ENCODE measurements at regions not wholly inside any gene's neighbourhood (a gene's known extent, or its start where the extent isn't known, plus 50 kb on each side); places are given as distances from the start of the nearest gene placed in this dataset.
A peak's percentile ranks its signal among the peaks of the same experiment; 100 is the strongest.

- no peaks in the 10 kb centered on the region for H3K36me3 ChIP-seq (ENCODE audit: insufficient read depth, low read length)
- TF ChIP-seq FOXP2 (optimal IDR thresholded peaks at IDR 0.05; ENCODE audit: control extremely low read depth, extremely low read length, insufficient read depth) (no peak), POLR2AphosphoS5 (IDR thresholded peaks at IDR 0.05; ENCODE audit: borderline replicate concordance, low read depth, low read length) (no peak), EZH2 (IDR thresholded peaks at IDR 0.05) (no peak)
- no peaks in the 10 kb centered on the region for H3K9me3 ChIP-seq (ENCODE audit: low read depth, low read length)
- no peak overlapping the region for H3K27ac ChIP-seq
- no peak for DNase-seq (ENCODE audit: low read depth, low spot score)
- no peak overlapping the region for H3K4me3 ChIP-seq
- no peak overlapping the region for H3K9ac ChIP-seq (ENCODE audit: insufficient read length)
Observed at GRCh38 chr1:114289824-114290223, 136.2 kb upstream of the SYT6 start.

DNA sequence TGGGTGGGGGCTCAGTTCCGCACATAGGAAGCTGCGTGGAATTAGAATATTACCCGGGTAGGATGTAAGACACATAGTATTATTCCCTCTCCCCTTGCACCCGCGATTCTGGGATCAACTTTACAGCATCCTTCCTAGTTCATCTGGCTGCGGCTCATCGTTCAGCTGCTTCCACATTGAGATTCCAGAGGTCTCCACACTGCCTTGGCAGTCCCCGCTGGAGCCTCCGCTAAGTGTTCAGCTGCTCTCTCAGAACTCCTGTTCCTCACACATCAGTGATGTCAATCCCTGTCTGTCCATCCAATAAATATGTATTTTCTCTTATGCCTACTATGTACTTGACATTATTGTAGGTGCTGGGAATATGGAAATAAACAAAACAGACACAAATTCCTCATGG lies 135.6 kb upstream of the SYT6 start:
- H3K4me3 ChIP-seq: no peak overlapping the region
- H3K27ac ChIP-seq: no peak overlapping the region
- no peak for TF ChIP-seq FOXP2 (optimal IDR thresholded peaks at IDR 0.05; ENCODE audit: control extremely low read depth, extremely low read length, insufficient read depth)
- H3K9ac ChIP-seq (ENCODE audit: insufficient read length): no peak overlapping the region
- DNase-seq (ENCODE audit: low read depth, low spot score): no peak
- H3K36me3 ChIP-seq (ENCODE audit: insufficient read depth, low read length): no peaks in the 10 kb centered on the region
- H3K9me3 ChIP-seq (ENCODE audit: low read depth, low read length): no peaks in the 10 kb centered on the region

DNA sequence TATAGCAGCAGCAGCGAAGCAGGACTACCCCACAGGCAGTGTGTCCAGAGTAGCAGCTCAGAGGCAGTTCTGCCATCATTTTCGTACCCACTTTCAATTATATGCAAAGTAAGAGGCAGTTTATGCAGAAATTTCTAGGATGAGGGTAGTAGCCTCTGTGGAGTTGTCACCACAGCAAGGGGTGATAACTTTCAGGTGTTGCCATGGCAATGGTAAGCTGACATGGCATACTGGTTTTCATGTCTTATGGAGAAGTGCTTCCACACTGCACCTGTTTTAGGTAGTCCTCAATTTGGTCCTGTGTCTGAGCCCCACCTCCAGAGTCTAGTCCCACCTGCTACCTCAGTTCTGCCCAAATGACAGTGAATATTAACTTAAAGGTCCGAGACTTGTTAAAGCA lies 133.3 kb upstream of the SYT6 start:
- Histone ChIP-seq H3K27ac (no peak overlapping the region), H3K9ac (ENCODE audit: insufficient read length) (no peak overlapping the region), H3K4me3 (no peak overlapping the region), H3K9me3 (ENCODE audit: low read depth, low read length) (no peaks in the 10 kb centered on the region), H3K36me3 (ENCODE audit: insufficient read depth, low read length) (no peaks in the 10 kb centered on the region)
- no peak for DNase-seq (ENCODE audit: low read depth, low spot score)
- TF ChIP-seq POLR2AphosphoS5 (IDR thresholded peaks at IDR 0.05; ENCODE audit: borderline replicate concordance, low read depth, low read length): no peak
- no peak for TF ChIP-seq EZH2 (IDR thresholded peaks at IDR 0.05)
- TF ChIP-seq FOXP2 (optimal IDR thresholded peaks at IDR 0.05; ENCODE audit: control extremely low read depth, extremely low read length, insufficient read depth): no peak

DNA sequence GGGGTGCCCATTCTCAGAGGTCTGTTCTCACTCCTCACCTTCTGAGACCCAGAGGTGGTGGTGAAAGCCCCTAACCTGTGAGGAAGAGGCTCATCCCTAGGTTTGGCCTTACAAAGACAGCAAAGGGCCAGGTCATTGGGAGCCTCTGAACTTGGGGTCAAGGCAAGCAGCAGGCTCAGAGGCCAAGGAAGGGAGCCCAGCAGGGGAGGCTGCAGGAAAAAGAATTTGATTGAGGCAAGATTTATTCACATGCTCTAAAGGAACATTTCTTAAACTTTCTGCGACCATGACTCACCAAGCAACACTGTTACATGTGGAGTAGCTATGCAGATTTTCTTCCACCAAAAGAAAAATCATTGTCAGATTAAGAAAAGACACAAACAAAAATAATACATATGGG lies 132.5 kb upstream of the SYT6 start:
- H3K4me3 ChIP-seq: no peak overlapping the region
- TF ChIP-seq FOXP2 (optimal IDR thresholded peaks at IDR 0.05; ENCODE audit: control extremely low read depth, extremely low read length, insufficient read depth) (no peak), POLR2AphosphoS5 (IDR thresholded peaks at IDR 0.05; ENCODE audit: borderline replicate concordance, low read depth, low read length) (no peak), EZH2 (IDR thresholded peaks at IDR 0.05) (no peak)
- H3K9me3 ChIP-seq (ENCODE audit: low read depth, low read length): no peaks in the 10 kb centered on the region
- no peaks in the 10 kb centered on the region for H3K36me3 ChIP-seq (ENCODE audit: insufficient read depth, low read length)
- no peak overlapping the region for H3K9ac ChIP-seq (ENCODE audit: insufficient read length)
- no peak for DNase-seq (ENCODE audit: low read depth, low spot score)
- 0 out of 2 replicates have a peak overlapping the region, but pooled peaks have one; percentile 11 for H3K27ac ChIP-seq

DNA sequence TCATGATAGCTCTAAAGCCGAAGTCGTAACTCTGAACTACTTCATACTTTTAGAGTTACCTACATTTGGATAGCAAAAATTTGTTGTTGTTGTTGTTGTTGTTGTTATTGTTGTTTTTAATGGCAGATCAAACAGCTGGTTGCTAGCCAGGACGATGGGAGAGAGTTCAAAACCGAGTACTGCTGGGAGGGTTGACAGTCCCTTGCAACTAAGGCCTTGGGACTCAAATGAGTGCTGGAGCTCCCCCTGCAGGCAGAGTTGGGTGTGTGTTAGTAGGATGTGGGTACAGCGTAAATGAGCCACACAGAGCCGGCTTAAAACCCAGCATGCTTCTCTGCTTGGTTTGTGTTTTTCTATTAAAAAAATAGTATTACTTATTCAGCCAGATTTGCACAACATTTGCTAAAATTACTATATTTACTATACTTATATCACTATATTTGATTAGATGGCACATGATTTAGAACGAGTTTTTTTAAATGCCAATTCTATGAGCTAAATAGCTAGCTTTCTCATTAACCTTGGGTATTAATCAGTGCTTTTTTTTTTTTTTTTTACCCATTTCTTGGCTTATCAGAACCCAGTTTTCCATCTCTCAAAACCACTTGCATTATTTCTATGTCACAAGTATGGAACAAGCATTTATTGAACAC lies 129.2 kb upstream of the SYT6 start:
- Histone ChIP-seq H3K27ac (peak overlapping the region; percentile 46; the same call in 1 of the 2 replicates), H3K36me3 (ENCODE audit: insufficient read depth, low read length) (no peaks in the 10 kb centered on the region), H3K9me3 (ENCODE audit: low read depth, low read length) (no peaks in the 10 kb centered on the region), H3K9ac (ENCODE audit: insufficient read length) (peak overlapping the region; percentile 61), H3K4me3 (no peak overlapping the region)
- peak; percentile 92 for DNase-seq (ENCODE audit: low read depth, low spot score)
- peak; percentile 78 for TF ChIP-seq FOXP2 (optimal IDR thresholded peaks at IDR 0.05; ENCODE audit: control extremely low read depth, extremely low read length, insufficient read depth)
- TF ChIP-seq POLR2AphosphoS5 (IDR thresholded peaks at IDR 0.05; ENCODE audit: borderline replicate concordance, low read depth, low read length): no peak
- TF ChIP-seq EZH2 (IDR thresholded peaks at IDR 0.05): no peak

DNA sequence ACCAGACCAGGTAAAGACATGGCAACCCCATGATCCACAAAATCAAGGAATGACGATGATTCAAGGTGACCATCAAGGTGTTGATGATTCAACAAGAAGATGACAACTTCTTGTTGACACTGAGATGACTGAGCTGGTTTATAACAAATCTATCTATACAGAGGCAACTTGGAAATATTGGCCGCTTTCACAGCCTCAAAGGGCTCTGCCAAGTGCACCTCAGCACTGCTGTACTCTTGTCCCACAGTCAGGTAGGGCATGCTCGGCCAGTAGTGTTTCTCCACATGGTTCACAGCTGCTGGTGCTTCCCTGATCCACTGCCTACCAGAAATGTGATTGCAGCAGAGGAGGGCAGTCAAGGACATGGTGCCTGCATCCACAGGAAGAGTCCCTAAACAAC lies 125.2 kb upstream of the SYT6 start:
- no peaks in the 10 kb centered on the region for H3K9me3 ChIP-seq (ENCODE audit: low read depth, low read length)
- no peaks in the 10 kb centered on the region for H3K36me3 ChIP-seq (ENCODE audit: insufficient read depth, low read length)
- TF ChIP-seq FOXP2 (optimal IDR thresholded peaks at IDR 0.05; ENCODE audit: control extremely low read depth, extremely low read length, insufficient read depth) (no peak), POLR2AphosphoS5 (IDR thresholded peaks at IDR 0.05; ENCODE audit: borderline replicate concordance, low read depth, low read length) (no peak), EZH2 (IDR thresholded peaks at IDR 0.05) (no peak)
- H3K27ac ChIP-seq: no peak overlapping the region
- H3K9ac ChIP-seq (ENCODE audit: insufficient read length): no peak overlapping the region
- no peak overlapping the region for H3K4me3 ChIP-seq
- DNase-seq (ENCODE audit: low read depth, low spot score): no peak

DNA sequence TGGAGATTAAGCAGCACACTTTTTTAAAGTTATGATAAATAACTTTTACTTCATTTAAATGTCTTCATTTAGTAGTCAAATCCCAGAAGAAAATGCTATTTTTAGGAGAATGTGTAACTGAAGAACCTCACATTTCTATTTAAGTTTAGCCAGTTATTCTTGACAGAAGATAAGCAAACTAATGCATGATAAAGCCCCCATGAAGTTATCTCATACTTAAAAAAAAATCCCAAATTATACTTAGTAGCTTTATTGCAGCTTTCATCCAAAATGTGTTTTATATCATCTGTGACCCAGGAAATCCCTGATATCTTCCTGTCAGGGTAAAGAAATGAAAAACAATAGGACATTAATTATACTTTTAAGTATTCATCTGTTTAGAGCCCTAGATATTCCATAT lies 124.8 kb upstream of the SYT6 start:
- DNase-seq (ENCODE audit: low read depth, low spot score): no peak
- Histone ChIP-seq H3K4me3 (no peak overlapping the region), H3K9ac (ENCODE audit: insufficient read length) (no peak overlapping the region), H3K27ac (no peak overlapping the region), H3K36me3 (ENCODE audit: insufficient read depth, low read length) (no peaks in the 10 kb centered on the region), H3K9me3 (ENCODE audit: low read depth, low read length) (no peaks in the 10 kb centered on the region)
- TF ChIP-seq POLR2AphosphoS5 (IDR thresholded peaks at IDR 0.05; ENCODE audit: borderline replicate concordance, low read depth, low read length): no peak

- Histone ChIP-seq H3K4me3 (no peak overlapping the region), H3K36me3 (ENCODE audit: insufficient read depth, low read length) (no peaks in the 10 kb centered on the region), H3K27ac (no peak overlapping the region), H3K9ac (ENCODE audit: insufficient read length) (no peak overlapping the region), H3K9me3 (ENCODE audit: low read depth, low read length) (no peaks in the 10 kb centered on the region)
- DNase-seq (ENCODE audit: low read depth, low spot score): no peak
- no peak for TF ChIP-seq POLR2AphosphoS5 (IDR thresholded peaks at IDR 0.05; ENCODE audit: borderline replicate concordance, low read depth, low read length)
- TF ChIP-seq FOXP2 (optimal IDR thresholded peaks at IDR 0.05; ENCODE audit: control extremely low read depth, extremely low read length, insufficient read depth): no peak
- TF ChIP-seq EZH2 (IDR thresholded peaks at IDR 0.05): no peak
Observed at GRCh38 chr1:114274621-114275317, 121.1 kb upstream of the SYT6 start.

DNA sequence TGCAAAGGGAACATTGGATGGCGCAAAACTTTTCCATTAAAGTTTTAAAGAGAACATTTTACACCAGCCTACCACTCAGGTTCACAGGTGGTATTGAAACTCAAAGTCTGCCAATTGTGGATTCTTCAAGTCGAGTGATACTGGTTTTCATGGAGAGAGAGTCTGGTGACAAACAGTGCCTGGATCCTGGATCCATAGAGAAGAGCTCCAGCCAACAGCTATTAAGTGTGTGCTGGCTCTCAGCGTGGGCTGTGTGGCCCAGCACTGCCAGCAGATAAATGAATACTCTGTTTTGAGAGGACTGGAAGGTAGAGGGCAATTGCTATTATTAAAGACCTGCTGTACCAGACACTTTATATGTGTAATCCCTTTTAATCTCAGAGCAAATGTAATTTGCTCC lies 118.9 kb upstream of the SYT6 start:
- Histone ChIP-seq H3K4me3 (no peak overlapping the region), H3K9me3 (ENCODE audit: low read depth, low read length) (no peaks in the 10 kb centered on the region), H3K36me3 (ENCODE audit: insufficient read depth, low read length) (no peaks in the 10 kb centered on the region), H3K9ac (ENCODE audit: insufficient read length) (no peak overlapping the region), H3K27ac (no peak overlapping the region)
- no peak for DNase-seq (ENCODE audit: low read depth, low spot score)
- no peak for TF ChIP-seq EZH2 (IDR thresholded peaks at IDR 0.05)
- TF ChIP-seq POLR2AphosphoS5 (IDR thresholded peaks at IDR 0.05; ENCODE audit: borderline replicate concordance, low read depth, low read length): no peak
- TF ChIP-seq FOXP2 (optimal IDR thresholded peaks at IDR 0.05; ENCODE audit: control extremely low read depth, extremely low read length, insufficient read depth): no peak
